Stomach (tissue), 8 donors: ENCODE measurements at regions not wholly inside any gene's neighbourhood (a gene's known extent, or its start where the extent isn't known, plus 50 kb on each side); places are given as distances from the start of the nearest gene placed in this dataset.

Experiments used
- DNase-seq, 2 donors: peaks; one replicate each; pipeline versions ENCODE4 v3.0.0 to v3.0.0-alpha.2; 2013 to 2019
- H3K27ac ChIP-seq, 5 donors: fragments of 200-600 bp in 4 of 5; sonication (generic) in 4 of 5; one replicate each; pipeline ENCODE4 v1.5.1; 2013 to 2019; ENCODE audit warnings: mild to moderate bottlenecking in 1 of 5, moderate library complexity in 1 of 5
- H3K27me3 ChIP-seq, 3 donors: fragments of 200-600 bp; sonication (generic); one replicate each; pipeline ENCODE4 v1.5.1; 2017 to 2019; ENCODE audit warnings: mixed run types in 1 of 3
- H3K36me3 ChIP-seq, 4 donors: fragments of 200-600 bp; sonication (generic); 1 replicate in 3 of 4; 2 replicates in 1 of 4; pipeline ENCODE4 v1.5.1; 2016 to 2019
- H3K4me1 ChIP-seq, 4 donors: fragments of 200-600 bp; sonication (generic); one replicate each; pipeline ENCODE4 v1.5.1; 2016 to 2019
- H3K4me3 ChIP-seq, 4 donors: fragments of 200-600 bp; sonication (generic) in 3 of 4; one replicate each; pipeline ENCODE4 v1.5.1; 2016 to 2019; ENCODE audit warnings: mild to moderate bottlenecking in 1 of 4
- H3K9me3 ChIP-seq, 4 donors: fragments of 200-600 bp; sonication (generic); one replicate each; pipeline ENCODE4 v1.5.1; 2016 to 2019
- EP300 ChIP-seq: sonication (generic); formaldehyde crosslinking; IDR thresholded peaks from one replicate; pipeline ENCODE4 v1.6.1; 2017; ENCODE audit warnings: antibody characterized with exemption
- POLR2A ChIP-seq, 4 donors: fragments of 450-650 bp; IDR thresholded peaks; one replicate each; pipeline ENCODE4 v1.6.1; 2016; ENCODE audit warnings: antibody characterized with exemption in 4 of 4, control low read depth in 2 of 4, mild to moderate bottlenecking in 1 of 4, moderate library complexity in 1 of 4
- POLR2AphosphoS5 ChIP-seq, 3 donors: sonication (generic); formaldehyde crosslinking; IDR thresholded peaks; one replicate each; pipeline ENCODE4 v1.6.1; 2016; ENCODE audit warnings: antibody characterized with exemption in 3 of 3
- WGBS, 5 donors: extraction: QIAGEN DNeasy Blood & Tissue Kit in 3 of 5; methylation state at CpG; one replicate each; pipeline versions ENCODE4 v1.1.5 to v1.1.7; 2013 to 2018; 5-methylcytosine and 5-hydroxymethylcytosine counted together
- intact Hi-C: fragments of 100-400 bp; cut with DNase I; formaldehyde crosslinking; loops from one replicate; pipeline ENCODE4 v1.15.1; 2023; ENCODE audit warnings: low total_unique reads
- TF ChIP-seq, protein P1 (sequence below), 7 experiments: fragments of 450-650 bp in 4 of 7; fragments of 200-600 bp in 3 of 7; sonication (generic) in 3 of 7; IDR thresholded peaks; one replicate each; pipeline ENCODE4 v1.5.1; 2016 to 2019; ENCODE audit warnings: antibody characterized with exemption in 7 of 7, control low read depth in 2 of 7, mild to moderate bottlenecking in 1 of 7
- donor health status: healthy with polysubstance abuse.
- donor health status: Bipolar disorder and iron deficiency.
- donor health status: healthy.

DNA sequence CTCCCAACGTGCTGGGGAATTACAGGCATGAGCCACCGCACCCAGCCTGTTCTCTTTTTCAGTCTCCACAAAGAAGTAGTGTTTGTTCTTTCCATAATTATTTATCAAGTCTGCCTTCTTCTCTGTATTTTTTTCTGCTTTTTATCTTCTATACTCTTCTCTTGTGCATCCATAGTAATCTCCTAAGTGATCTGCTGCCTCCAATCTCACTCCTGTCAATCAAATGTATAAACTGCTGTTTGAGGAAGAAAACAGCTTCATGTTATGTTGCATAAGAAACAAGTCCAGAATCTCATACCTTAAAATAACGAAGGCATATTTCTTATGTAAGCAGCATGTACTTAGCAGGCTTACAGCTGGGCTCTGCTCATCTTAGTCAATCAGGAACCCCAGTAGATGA lies 801.6 kb upstream of the NR2F2 start:
- no peak overlapping the region for H3K4me3 ChIP-seq
- intact Hi-C loops = no loop called here
- DNase-seq = no peak
- peaks cover 0 to 5% (median 0%) of the 10 kb centered on the region in 4 donors for H3K4me1 ChIP-seq
- H3K36me3 ChIP-seq = no peaks in the 10 kb centered on the region
- H3K9me3 ChIP-seq = peaks cover 0 to 5% (median 0%) of the 10 kb centered on the region in 4 donors
- no peak overlapping the region for H3K27ac ChIP-seq
- WGBS, 5 donors = 87 to 94% (median 90%) methylated on average over 3 of the region's 3 CpGs
- TF ChIP-seq POLR2AphosphoS5 (IDR thresholded peaks at IDR 0.05) (no peak), EP300 (no peak), POLR2A (IDR thresholded peaks at IDR 0.05) (no peak)
- TF ChIP-seq, protein P1, sequence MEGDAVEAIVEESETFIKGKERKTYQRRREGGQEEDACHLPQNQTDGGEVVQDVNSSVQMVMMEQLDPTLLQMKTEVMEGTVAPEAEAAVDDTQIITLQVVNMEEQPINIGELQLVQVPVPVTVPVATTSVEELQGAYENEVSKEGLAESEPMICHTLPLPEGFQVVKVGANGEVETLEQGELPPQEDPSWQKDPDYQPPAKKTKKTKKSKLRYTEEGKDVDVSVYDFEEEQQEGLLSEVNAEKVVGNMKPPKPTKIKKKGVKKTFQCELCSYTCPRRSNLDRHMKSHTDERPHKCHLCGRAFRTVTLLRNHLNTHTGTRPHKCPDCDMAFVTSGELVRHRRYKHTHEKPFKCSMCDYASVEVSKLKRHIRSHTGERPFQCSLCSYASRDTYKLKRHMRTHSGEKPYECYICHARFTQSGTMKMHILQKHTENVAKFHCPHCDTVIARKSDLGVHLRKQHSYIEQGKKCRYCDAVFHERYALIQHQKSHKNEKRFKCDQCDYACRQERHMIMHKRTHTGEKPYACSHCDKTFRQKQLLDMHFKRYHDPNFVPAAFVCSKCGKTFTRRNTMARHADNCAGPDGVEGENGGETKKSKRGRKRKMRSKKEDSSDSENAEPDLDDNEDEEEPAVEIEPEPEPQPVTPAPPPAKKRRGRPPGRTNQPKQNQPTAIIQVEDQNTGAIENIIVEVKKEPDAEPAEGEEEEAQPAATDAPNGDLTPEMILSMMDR (IDR thresholded peaks at IDR 0.05) = no peak
- no peaks in the 10 kb centered on the region for H3K27me3 ChIP-seq

- 94 to 99% (median 95%) methylated on average over 11 of the region's 11 CpGs for WGBS, 5 donors
- no peak overlapping the region for H3K4me3 ChIP-seq
- H3K36me3 ChIP-seq = no peaks in the 10 kb centered on the region
- no peak for DNase-seq
- TF ChIP-seq, protein P1 (IDR thresholded peaks at IDR 0.05) = no peak
- TF ChIP-seq EP300 (no peak), POLR2AphosphoS5 (IDR thresholded peaks at IDR 0.05) (no peak), POLR2A (IDR thresholded peaks at IDR 0.05) (no peak)
- no peaks in the 10 kb centered on the region for H3K4me1 ChIP-seq
- H3K27ac ChIP-seq = no peak overlapping the region
- H3K9me3 ChIP-seq = no peaks in the 10 kb centered on the region
- intact Hi-C loops = no loop called here
- no peaks in the 10 kb centered on the region for H3K27me3 ChIP-seq
Observed at GRCh38 chr15:95536638-95537037, 793.9 kb upstream of the NR2F2 start.

GRCh38 chr15:95538693-95539092 lies 791.8 kb upstream of the NR2F2 start:
- Histone ChIP-seq H3K9me3 (no peaks in the 10 kb centered on the region), H3K4me3 (no peak overlapping the region), H3K27me3 (no peaks in the 10 kb centered on the region), H3K36me3 (no peaks in the 10 kb centered on the region), H3K27ac (no peak overlapping the region), H3K4me1 (no peaks in the 10 kb centered on the region)
- no peak for DNase-seq
- TF ChIP-seq EP300 (no peak), POLR2AphosphoS5 (IDR thresholded peaks at IDR 0.05) (no peak), POLR2A (IDR thresholded peaks at IDR 0.05) (no peak)
- TF ChIP-seq, protein P1 (IDR thresholded peaks at IDR 0.05) = no peak
- intact Hi-C loops = no loop called here
- WGBS, 5 donors = 71 to 87% (median 81%) methylated on average over 5 of the region's 5 CpGs

DNA sequence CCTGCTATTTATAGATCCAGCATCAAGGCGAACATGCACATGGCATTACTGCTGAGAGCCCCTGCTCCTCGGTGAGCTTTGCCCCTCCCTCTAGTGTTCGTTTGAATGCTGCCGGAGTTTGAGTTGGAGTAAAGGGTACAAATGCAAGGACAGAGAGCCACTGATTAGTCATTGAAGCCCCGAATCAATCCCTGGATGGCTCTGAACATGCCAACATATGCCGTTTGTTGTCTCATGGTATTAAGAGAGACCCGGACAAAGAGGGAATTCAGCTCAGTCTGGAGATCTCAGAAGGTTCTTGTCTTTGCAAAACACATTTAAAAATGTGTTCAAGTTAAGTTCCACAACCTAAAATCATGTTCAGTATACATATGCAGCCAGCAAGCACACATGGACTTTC lies 789.2 kb upstream of the NR2F2 start:
- Histone ChIP-seq H3K4me3 (no peak overlapping the region), H3K9me3 (no peaks in the 10 kb centered on the region), H3K36me3 (no peaks in the 10 kb centered on the region), H3K27ac (no peak overlapping the region), H3K27me3 (no peaks in the 10 kb centered on the region), H3K4me1 (no peaks in the 10 kb centered on the region)
- intact Hi-C loops = no loop called here
- DNase-seq = peak in 1 of 2 donors; percentile 18
- no peak for TF ChIP-seq POLR2AphosphoS5 (IDR thresholded peaks at IDR 0.05)
- no peak for TF ChIP-seq EP300
- no peak for TF ChIP-seq POLR2A (IDR thresholded peaks at IDR 0.05)
- TF ChIP-seq, protein P1 (IDR thresholded peaks at IDR 0.05) = no peak
- 59 to 72% (median 64%) methylated on average over 6 to 7 of the region's 7 CpGs for WGBS, 5 donors
